ENCODE measurements at regions not wholly inside any gene's neighbourhood (a gene's known extent, or its start where the extent isn't known, plus 50 kb on each side); places are given as distances from the start of the nearest gene placed in this dataset.
"Not testable (repeated sequence)": the region's sequence is repeated elsewhere in the genome, so short reads cannot be mapped to it uniquely, and the experiment has no call there.

- DNase-seq: no peak
These were observed 292.7 kb downstream of the RPS24 start for GRCh38 chr10:78326372-78326771.

- DNase-seq: no peak
These were observed 294.3 kb downstream of the RPS24 start for GRCh38 chr10:78327778-78328591.

DNA sequence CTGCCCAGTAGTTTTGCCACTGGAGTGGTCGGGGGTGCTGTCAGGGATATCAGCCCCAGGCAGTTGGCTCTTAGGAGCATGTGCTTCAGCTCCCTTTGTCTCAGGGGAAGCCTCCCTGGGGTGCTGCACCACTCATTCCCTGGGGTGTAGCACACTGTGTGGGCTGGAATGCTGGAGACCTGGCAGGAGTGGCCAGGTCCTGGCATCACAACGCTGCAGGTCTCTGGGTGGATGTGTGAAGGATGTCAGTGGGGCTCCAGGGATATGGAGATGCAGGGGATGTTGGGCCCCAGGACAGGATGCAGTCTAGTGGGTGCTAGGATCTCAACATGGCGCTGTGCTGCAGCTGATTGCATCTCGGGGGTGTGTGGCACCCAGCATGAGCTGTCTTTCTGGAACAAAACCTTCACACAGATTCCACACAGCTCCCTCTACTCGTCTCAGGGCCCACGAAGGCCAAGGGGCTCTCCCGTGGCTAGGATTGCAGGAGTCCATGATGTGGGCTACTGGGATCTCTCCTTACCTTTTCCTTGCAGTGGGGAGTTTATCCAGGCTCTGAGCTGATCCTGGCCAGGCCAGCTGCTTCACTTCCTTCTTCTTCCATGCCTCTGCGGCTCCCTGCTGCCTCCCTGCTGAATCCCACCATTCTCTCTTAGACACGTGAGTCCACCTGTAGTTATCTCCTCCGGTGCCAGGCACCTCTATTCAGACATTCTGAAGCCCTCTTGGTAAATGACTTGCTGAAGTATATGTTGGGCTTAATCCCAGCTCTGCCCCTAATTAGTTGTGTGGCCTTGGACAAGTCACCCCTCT lies 295.1 kb downstream of the RPS24 start:
- no peak for DNase-seq

DNA sequence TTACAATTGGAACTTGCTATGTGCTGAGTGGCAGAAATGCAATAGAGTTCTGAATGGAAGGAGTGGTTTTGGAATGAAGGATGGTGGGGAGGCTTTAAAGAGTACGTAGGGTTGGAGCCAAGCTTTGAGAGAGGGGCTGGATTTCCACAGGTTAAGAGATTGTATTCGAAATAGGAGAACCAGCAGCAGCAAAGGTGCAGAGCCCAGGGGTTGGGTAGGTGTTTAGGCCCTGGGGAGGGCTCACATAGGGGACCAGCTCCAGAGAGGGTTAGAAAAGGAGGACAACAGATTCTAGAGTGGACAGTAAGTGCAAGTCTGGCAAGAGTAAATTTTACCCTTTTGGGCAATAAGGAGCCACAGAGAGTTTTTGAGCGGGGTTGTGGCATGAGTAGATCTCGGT lies 297.2 kb downstream of the RPS24 start:
- DNase-seq: no peak

DNA sequence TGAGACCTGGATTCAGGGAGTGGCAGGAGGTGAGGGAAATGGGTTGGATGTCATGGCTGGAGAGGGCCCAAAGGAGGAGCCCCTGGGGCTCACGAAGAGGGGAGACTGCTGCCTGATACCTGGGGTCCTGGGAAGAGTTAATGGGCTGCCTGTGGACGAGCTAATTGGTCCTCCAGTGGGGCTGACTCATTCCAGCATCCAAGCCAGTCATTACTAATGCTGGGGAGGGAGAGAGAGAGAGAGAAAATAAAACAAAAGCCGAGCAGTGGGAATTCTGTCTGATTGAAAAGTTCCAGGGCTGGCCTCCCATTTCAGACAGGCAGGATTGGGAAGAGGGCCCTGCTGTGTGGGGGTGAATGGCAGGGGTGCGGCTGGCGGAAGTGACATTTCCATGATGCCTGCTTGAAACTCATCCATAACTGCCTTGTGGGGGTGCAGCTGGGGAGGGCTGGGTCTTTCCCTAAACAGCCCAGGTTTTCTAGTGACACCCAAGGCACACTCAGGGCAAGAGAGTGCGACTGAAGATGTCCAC lies 297.8 kb downstream of the RPS24 start:
- DNase-seq: no peak

DNA sequence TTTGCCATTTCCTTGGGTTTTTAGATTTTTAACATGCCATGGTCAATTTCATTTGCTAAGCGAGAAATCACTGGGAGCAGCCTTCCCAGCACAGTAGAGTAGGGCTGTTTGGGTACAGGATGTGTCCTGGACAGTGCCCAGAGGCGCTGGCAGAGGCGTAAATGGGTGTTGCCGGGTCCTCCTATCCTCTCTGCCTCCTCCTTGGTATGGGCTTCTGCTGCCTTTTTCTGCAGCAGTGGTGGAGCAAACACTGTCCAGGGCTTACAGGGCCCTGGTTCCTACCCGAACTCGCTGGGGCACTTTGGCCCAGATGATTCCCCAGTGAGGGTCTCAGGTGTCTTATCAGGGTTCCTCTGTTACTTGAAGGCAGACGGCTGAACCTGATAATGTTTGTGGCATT lies 298.3 kb downstream of the RPS24 start:
- DNase-seq: no peak

DNA sequence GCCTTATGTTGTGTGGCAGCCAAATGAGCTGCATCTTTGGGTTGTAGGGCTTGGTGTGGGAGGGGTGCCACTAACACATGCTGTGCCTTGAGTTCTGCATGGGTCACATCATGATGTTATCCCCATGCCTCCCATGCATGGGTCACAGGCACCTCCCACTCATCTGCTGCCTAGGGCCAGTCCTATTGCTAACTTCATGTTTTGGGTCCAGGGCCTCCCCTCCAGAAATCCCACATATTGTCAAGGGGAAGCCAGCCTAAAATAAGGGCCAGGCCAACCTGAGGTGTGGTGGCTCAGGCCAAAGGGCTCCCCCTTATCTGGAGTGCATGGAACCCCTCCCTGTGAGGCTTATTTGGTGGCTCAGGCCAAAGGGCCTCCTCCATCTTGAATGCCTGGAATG lies 299.0 kb downstream of the RPS24 start:
- no peak for DNase-seq

GRCh38 chr10:78333362-78334143 lies 299.9 kb downstream of the RPS24 start:
- no peak for DNase-seq

GRCh38 chr10:78335371-78335690 lies 301.7 kb downstream of the RPS24 start:
- no peak for DNase-seq

- no peak for DNase-seq
These were observed 302.2 kb downstream of the RPS24 start for GRCh38 chr10:78335691-78336401.

- no peak for DNase-seq
These were observed 302.7 kb downstream of the RPS24 start for GRCh38 chr10:78336402-78336791.

DNA sequence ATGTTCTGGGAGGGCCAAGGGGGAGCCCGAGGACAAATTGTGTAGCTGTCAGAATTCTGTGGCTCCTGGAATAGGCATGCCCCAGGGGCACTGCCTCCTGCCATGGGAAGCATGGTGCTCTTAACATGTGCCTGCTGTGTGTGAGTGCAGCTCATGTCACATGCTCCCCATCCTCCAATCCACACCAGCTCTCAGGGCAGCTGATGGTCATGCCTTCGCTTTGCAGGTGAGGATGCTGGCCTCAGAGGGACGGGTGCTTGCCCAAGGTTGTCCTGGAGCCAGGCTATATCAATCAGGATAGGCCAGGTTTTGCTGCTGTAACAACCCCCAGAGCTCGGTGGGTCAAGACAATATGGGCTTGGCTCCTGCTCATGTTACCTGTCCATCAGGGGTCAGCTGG lies 303.4 kb downstream of the RPS24 start:
- no peak for DNase-seq

DNA sequence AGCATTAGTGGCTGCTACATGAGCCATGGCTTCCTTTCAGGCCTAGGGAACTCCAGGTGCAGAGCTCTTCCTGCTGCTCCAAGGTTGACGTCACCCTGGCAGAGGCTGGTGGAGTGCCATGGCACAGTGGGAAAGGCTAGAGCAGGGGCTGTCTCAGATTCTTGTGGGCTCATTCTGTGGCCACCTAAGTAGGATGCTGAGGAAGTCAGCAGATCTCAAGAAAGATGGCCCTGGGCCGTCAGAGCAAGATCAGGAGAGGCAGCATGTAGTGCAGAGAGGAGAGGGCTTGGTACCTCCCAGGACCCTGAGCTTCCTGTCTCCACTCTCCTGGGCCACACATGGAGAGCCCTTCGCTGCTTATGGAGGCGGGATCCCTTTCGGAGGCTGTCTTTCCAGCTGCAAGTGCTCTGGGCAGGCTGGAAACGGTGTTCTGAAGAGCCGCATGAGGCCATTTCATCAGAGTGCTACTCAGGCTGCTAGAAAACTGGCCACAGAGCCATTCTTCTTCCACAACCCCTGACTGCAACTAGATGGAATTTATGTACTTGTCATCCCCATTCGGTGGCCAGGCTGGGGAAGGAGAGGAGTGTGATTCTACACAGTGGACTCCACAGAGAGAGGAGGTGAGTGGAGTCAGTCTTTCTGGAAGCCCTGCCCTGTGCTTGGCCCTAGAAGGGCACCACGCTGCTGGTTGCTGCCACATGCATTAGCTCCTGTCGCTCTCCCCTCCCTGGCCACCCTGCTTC lies 304.2 kb downstream of the RPS24 start:
- no peak for DNase-seq

GRCh38 chr10:78338717-78339116 lies 305.1 kb downstream of the RPS24 start:
- DNase-seq: no peak

DNA sequence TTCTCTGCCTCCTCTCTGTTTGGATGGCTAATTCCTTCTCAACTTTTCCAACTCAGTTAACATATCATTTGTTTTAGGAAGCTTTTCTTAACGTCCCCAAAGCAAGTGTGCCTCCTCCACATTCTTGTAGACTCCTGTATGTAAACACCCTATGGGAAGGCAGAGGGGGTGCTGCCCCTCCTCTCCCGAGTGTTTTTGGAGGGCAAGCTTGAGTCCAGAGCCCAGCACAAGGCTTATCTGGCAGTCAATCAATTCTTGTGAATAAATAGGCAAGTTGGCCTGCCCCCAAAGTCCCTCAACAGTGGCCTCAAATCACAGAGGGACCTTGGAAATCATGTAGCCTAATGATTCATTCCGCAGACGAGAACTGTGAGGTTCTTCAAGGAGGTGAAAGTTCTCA lies 305.6 kb downstream of the RPS24 start:
- no peak for DNase-seq

GRCh38 chr10:78341953-78342614 lies 308.4 kb downstream of the RPS24 start:
- no peak for DNase-seq

- DNase-seq: no peak
These were observed 309.4 kb downstream of the RPS24 start for GRCh38 chr10:78342827-78343653.

GRCh38 chr10:78344257-78344656 lies 310.6 kb downstream of the RPS24 start:
- DNase-seq: not testable (repeated sequence)

GRCh38 chr10:78345515-78345914 lies 311.9 kb downstream of the RPS24 start:
- DNase-seq: not testable (repeated sequence)

- DNase-seq: no peak
These were observed 313.1 kb downstream of the RPS24 start for GRCh38 chr10:78346721-78347120.
